ENCODE measurements at regions not wholly inside any gene's neighbourhood (a gene's known extent, or its start where the extent isn't known, plus 50 kb on each side); places are given as distances from the start of the nearest gene placed in this dataset.

DNA sequence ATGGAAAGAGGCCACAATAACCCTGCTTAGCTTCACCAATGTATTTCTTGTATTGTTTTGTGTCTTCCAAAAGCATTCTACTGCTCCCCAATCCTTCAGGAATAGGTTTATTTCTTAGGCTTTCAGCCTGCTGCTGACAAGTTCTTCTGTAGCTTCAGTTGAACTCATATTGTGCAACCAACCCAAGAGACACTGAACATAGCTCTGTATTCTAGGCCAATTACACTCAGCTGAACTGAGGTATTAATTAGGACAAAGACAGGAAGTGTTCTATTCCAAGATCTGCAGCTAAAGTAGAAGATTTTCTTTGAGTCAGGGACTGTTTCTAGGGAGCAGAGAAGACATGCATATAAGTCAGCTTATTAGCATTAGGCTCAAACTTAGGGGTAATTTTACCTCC is 151.8 kb downstream of the LHFPL1 start:
- TF ChIP-seq FOXM1 (IDR thresholded peaks at IDR 0.05; ENCODE audit: low read depth, low read length) (no peak), MYC (IDR thresholded peaks at IDR 0.05; ENCODE audit: insufficient read depth, insufficient read length, insufficient replicate concordance, low read length, severe bottlenecking) (no peak), PML (IDR thresholded peaks at IDR 0.05; ENCODE audit: low read length) (no peak), RAD21 (IDR thresholded peaks at IDR 0.05; ENCODE audit: insufficient read depth, low read depth, low read length) (no peak), SMAD1 (IDR thresholded peaks at IDR 0.05; ENCODE audit: low read depth, partially characterized antibody) (no peak), ZNF217 (IDR thresholded peaks at IDR 0.05) (no peak)
- TF ChIP-seq, protein P1, sequence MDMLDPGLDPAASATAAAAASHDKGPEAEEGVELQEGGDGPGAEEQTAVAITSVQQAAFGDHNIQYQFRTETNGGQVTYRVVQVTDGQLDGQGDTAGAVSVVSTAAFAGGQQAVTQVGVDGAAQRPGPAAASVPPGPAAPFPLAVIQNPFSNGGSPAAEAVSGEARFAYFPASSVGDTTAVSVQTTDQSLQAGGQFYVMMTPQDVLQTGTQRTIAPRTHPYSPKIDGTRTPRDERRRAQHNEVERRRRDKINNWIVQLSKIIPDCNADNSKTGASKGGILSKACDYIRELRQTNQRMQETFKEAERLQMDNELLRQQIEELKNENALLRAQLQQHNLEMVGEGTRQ (IDR thresholded peaks at IDR 0.05; ENCODE audit: borderline replicate concordance, low read depth, low read length), result no peak

Data from GM12878 (cell line).